Thymus (tissue), 11 donors: ENCODE measurements at regions not wholly inside any gene's neighbourhood (a gene's known extent, or its start where the extent isn't known, plus 50 kb on each side); places are given as distances from the start of the nearest gene placed in this dataset.
A peak's percentile ranks its signal among the peaks of the same experiment; 100 is the strongest.

Experiments
- DNase-seq, 9 donors: peaks; one replicate each; pipeline ENCODE4 v3.0.0-alpha.2; 2013; ENCODE audit warnings: low spot score in 9 of 9, low read depth in 6 of 9, missing footprints in 1 of 9
- H3K27ac ChIP-seq, 2 donors: one replicate each; pipeline ENCODE4 v1.5.1; 2013; ENCODE audit warnings: control low read depth in 1 of 2, low read depth in 1 of 2, low read length in 1 of 2, mild to moderate bottlenecking in 1 of 2, moderate library complexity in 1 of 2
- H3K27me3 ChIP-seq, 2 donors: one replicate each; pipeline ENCODE4 v1.5.1; 2013; ENCODE audit warnings: low read length in 1 of 2; ENCODE audit not compliant: control insufficient read depth in 2 of 2, insufficient read depth in 1 of 2
- H3K36me3 ChIP-seq, 2 donors: one replicate each; pipeline ENCODE4 v1.5.1; 2013; ENCODE audit warnings: low read length in 1 of 2, mild to moderate bottlenecking in 1 of 2, moderate library complexity in 1 of 2; ENCODE audit not compliant: control insufficient read depth in 2 of 2, insufficient read depth in 2 of 2
- H3K4me1 ChIP-seq, 2 donors: one replicate each; pipeline ENCODE4 v1.5.1; 2013; ENCODE audit warnings: low read length in 2 of 2; ENCODE audit not compliant: control insufficient read depth in 2 of 2, insufficient read depth in 2 of 2
- H3K4me3 ChIP-seq, 2 donors: one replicate each; pipeline ENCODE4 v1.5.1; 2013; ENCODE audit warnings: low read length in 2 of 2, control low read depth in 1 of 2, mild to moderate bottlenecking in 1 of 2
- H3K9me3 ChIP-seq, 2 donors: one replicate each; pipeline ENCODE4 v1.5.1; 2013; ENCODE audit warnings: low read length in 1 of 2, mild to moderate bottlenecking in 1 of 2; ENCODE audit not compliant: control insufficient read depth in 2 of 2, insufficient read depth in 1 of 2
- WGBS: extraction: QIAGEN DNeasy Blood & Tissue Kit; methylation state at CpG from one replicate; pipeline ENCODE4 v1.1.7; 2013; 5-methylcytosine and 5-hydroxymethylcytosine counted together
- donor health status: healthy.

GRCh38 chr1:234988155-234988517, 140.5 kb downstream of the TOMM20 start:
- peaks cover 0 to 37% of the 10 kb centered on the region in 2 donors for H3K4me1 ChIP-seq
- H3K27ac ChIP-seq: peak overlapping the region in 1 of 2 donors; percentile 69
- no peaks in the 10 kb centered on the region for H3K36me3 ChIP-seq
- no peak for DNase-seq
- no peaks in the 10 kb centered on the region for H3K9me3 ChIP-seq
- H3K4me3 ChIP-seq: no peak overlapping the region
- 91% methylated on average over 2 of the region's 2 CpGs for WGBS
- H3K27me3 ChIP-seq: no peaks in the 10 kb centered on the region

DNA sequence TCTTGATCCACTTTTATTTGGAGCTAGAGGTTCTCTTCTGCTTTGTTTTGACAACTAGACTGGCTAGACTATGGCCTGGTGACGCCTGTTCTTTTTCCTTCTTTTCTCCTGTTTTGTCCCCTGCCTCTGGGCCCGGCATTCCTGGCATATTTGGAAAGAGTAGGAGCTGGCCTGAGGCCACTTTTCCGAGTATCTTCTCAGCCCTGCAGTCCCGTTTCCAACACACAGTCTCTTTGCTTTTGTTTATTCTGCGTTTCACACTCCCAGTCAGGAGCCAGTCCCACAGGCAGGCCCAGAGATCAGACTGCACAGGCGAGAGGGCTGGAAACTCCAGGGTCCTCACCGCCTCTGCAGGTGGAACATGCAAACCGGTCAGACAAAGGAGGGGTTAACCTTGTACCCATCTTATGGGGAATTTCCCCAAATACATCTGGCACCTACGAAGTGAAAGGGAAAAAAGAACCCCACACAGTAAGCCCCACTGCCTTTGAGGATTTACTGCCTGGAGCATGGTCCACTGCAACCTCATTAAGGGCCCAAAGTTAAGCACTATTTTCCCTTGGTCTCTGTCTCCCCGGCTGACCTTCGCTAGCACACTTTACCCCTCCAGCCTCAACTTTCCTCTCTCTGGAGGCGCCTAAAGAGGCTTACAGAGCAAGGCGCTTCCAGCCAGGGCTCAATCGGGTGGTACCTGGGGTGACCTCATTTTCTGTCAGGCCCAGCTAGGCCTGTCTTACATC, 141.1 kb downstream of the TOMM20 start:
- no peak for DNase-seq
- Histone ChIP-seq H3K36me3 (no peaks in the 10 kb centered on the region), H3K27ac (peak overlapping the region in 1 of 2 donors; percentile 69), H3K4me1 (peaks cover 0 to 37% of the 10 kb centered on the region in 2 donors), H3K9me3 (no peaks in the 10 kb centered on the region), H3K27me3 (no peaks in the 10 kb centered on the region), H3K4me3 (no peak overlapping the region)
- 89% methylated on average over 14 of the region's 14 CpGs for WGBS

- Histone ChIP-seq H3K4me3 (no peak overlapping the region), H3K4me1 (peaks cover 0 to 37% of the 10 kb centered on the region in 2 donors), H3K27ac (peak overlapping the region in 1 of 2 donors; percentile 69), H3K9me3 (no peaks in the 10 kb centered on the region), H3K36me3 (no peaks in the 10 kb centered on the region), H3K27me3 (no peaks in the 10 kb centered on the region)
- 93% methylated on average over 9 of the region's 9 CpGs for WGBS
- DNase-seq: no peak
Observed at GRCh38 chr1:234986750-234987414, 141.8 kb downstream of the TOMM20 start.

- peaks cover 0 to 5% of the 10 kb centered on the region in 2 donors for H3K9me3 ChIP-seq
- WGBS: 98% methylated on average over 10 of the region's 10 CpGs
- H3K4me1 ChIP-seq: peaks cover 5 to 43% of the 10 kb centered on the region in 2 donors
Observed at GRCh38 chr1:234985516-234986294, 142.9 kb downstream of the TOMM20 start.

DNA sequence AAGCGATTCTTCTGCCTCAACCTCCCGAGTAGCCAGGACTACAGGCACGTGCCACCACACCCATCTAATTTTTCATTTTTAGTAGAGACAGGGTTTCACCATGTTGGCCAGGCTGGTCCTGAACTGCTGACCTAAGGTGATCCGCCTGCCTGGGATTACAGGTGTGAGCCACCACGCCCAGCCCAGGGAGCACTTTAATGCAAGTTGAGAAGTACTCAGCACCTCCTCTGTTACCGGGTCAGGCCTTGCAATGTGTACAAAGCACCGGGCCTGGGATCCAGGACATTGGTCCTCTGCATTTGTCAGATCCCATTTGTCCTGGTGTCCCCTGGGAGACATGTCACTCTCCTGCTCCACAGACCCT, 143.6 kb downstream of the TOMM20 start:
- Histone ChIP-seq H3K4me3 (no peak overlapping the region), H3K27me3 (no peaks in the 10 kb centered on the region), H3K27ac (no peak overlapping the region), H3K4me1 (peaks cover 12 to 47% of the 10 kb centered on the region in 2 donors), H3K9me3 (peaks cover 0 to 5% of the 10 kb centered on the region in 2 donors), H3K36me3 (no peaks in the 10 kb centered on the region)
- 97% methylated on average over 7 of the region's 7 CpGs for WGBS
- no peak for DNase-seq

More at GRCh38 chr1:234985516-234986294, 142.9 kb downstream of the TOMM20 start:
- no peak for DNase-seq
- Histone ChIP-seq H3K4me3 (no peak overlapping the region), H3K27ac (no peak overlapping the region), H3K36me3 (no peaks in the 10 kb centered on the region), H3K27me3 (no peaks in the 10 kb centered on the region)

DNA sequence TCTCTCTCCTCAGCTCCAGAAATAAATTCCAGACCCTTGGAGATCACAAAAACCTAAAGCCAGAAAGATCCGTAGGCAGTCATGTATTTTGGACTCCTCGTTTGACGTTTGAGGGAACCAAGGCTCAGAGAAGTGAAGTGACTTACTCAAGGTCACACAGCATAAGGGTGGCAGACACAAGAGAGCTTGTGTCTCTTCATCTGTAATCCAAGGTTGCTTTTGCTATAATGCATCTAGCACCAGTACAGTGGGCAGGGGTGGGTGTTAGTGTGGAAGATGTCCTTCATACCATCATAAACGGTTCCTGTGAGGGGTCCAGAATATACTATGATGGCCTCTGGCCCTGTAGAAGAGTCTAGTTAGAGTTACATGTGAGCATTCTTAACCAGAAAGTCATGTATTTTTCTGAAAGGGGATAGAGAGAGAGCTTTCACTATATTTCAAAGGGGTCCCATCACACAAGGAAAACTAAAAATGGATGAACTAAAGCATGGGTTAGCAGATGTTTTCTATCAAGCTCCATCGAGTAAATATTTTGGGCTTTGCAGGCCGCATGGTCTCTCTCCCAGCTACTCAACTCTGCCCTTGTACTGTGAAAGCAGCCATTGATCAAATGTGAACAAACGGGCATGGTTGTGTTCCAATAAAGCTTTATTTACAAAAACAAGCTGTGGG, 144.9 kb downstream of the TOMM20 start:
- Histone ChIP-seq H3K4me3 (no peak overlapping the region), H3K9me3 (peaks cover 0 to 5% of the 10 kb centered on the region in 2 donors), H3K4me1 (peaks cover 25 to 60% of the 10 kb centered on the region in 2 donors), H3K27me3 (no peaks in the 10 kb centered on the region), H3K36me3 (no peaks in the 10 kb centered on the region), H3K27ac (peak overlapping the region in 1 of 2 donors; percentile 48)
- WGBS: 92% methylated on average over 7 of the region's 7 CpGs
- no peak for DNase-seq

DNA sequence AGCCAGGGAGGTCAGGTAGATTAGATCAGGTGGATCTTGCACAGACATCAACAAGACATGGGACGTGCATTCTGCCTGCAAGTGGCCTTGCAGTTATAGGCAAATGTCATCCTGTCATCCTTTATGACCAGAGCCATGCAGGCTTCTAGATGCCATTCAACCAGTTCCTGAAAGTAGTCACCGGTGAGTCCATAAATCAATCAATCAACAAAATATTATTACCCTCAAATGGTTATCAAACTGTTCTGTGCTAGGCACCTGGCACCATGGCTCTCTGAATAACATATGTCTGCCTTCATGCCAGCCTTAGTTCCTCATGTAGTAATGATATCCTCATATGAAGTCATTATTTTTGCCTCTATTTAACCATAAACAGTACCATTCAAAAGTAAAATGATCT, 146.9 kb downstream of the TOMM20 start:
- Histone ChIP-seq H3K4me3 (no peak overlapping the region), H3K4me1 (peaks cover 42 to 67% of the 10 kb centered on the region in 2 donors), H3K36me3 (no peaks in the 10 kb centered on the region), H3K27ac (no peak overlapping the region), H3K9me3 (peaks cover 0 to 7% of the 10 kb centered on the region in 2 donors), H3K27me3 (no peaks in the 10 kb centered on the region)
- WGBS: 81% methylated on average over 2 of the region's 2 CpGs
- no peak for DNase-seq

DNA sequence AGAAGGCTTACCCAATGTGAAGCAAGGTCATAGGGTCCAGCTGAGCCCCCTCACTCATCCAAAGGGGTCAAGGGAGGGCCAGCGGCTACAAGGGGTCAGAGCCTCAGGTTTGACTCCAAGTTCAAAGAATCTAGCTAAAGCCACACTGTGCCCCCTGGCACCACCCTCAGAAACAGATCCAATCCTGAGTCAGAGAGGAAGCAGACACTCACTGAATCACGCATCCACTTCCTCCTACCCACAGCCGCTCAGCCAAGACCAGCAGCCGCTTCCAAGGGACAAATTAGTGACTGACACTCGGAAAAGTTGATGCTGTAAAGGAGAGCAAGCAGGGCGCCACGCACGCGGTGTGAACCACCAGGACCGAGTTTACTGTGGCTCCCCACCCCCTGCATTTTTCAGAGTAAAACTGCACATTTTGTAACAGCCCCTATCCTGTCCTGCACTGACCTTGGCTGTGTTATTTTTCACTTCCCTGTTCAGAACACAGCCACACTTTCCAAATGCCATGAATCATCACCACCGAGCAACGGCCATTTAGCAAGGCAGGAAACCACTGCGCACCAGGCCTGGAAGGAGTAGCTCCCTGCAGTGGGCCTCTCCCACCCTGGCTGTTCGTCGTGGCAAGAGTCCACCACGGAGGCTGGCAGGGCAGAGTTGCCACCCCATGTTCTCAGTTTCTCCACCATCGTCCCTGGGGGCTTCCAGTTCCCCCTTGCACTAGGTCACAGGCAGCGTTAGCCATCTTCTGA, 147.8 kb downstream of the TOMM20 start:
- Histone ChIP-seq H3K9me3 (peaks cover 0 to 7% of the 10 kb centered on the region in 2 donors), H3K27ac (peak overlapping the region; percentile 88), H3K4me1 (peaks cover 42 to 70% of the 10 kb centered on the region in 2 donors), H3K4me3 (no peak overlapping the region), H3K27me3 (no peaks in the 10 kb centered on the region), H3K36me3 (no peaks in the 10 kb centered on the region)
- peak in 1 of 9 donors; percentile 75 for DNase-seq
- WGBS: 26% methylated on average over 18 of the region's 18 CpGs
